Mammary epithelial cell (primary cell): ENCODE measurements at regions not wholly inside any gene's neighbourhood (a gene's known extent, or its start where the extent isn't known, plus 50 kb on each side); places are given as distances from the start of the nearest gene placed in this dataset.

Experiments
- EZH2 ChIP-seq: IDR thresholded peaks from 2 replicates; pipeline ENCODE4 v1.6.1; 2012; ENCODE audit warnings: low read length, inconsistent platforms, borderline replicate concordance
- TF ChIP-seq, protein P1 (sequence below), 2 donors: IDR thresholded peaks in 1 of 2; conservative IDR thresholded peaks in 1 of 2; 2 replicates each; pipeline ENCODE4 v1.5.1; 2011 to 2012; ENCODE audit warnings: inconsistent platforms in 2 of 2, low read length in 2 of 2, mild to moderate bottlenecking in 2 of 2, control low read depth in 1 of 2, low read depth in 1 of 2; ENCODE audit not compliant: insufficient read depth in 1 of 2; ENCODE audit errors: extremely low read depth in 1 of 2

GRCh38 chr2:145957929-145958328 is 1438.0 kb upstream of the ZEB2 start:
- TF ChIP-seq, protein P1, sequence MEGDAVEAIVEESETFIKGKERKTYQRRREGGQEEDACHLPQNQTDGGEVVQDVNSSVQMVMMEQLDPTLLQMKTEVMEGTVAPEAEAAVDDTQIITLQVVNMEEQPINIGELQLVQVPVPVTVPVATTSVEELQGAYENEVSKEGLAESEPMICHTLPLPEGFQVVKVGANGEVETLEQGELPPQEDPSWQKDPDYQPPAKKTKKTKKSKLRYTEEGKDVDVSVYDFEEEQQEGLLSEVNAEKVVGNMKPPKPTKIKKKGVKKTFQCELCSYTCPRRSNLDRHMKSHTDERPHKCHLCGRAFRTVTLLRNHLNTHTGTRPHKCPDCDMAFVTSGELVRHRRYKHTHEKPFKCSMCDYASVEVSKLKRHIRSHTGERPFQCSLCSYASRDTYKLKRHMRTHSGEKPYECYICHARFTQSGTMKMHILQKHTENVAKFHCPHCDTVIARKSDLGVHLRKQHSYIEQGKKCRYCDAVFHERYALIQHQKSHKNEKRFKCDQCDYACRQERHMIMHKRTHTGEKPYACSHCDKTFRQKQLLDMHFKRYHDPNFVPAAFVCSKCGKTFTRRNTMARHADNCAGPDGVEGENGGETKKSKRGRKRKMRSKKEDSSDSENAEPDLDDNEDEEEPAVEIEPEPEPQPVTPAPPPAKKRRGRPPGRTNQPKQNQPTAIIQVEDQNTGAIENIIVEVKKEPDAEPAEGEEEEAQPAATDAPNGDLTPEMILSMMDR (conservative IDR thresholded peaks at IDR 0.05 in 1 of 2, IDR thresholded peaks at IDR 0.05 in 1 of 2; ENCODE audit: extremely low read depth in 1 of 2, insufficient read depth in 1 of 2, low read depth in 1 of 2, low read length in 2 of 2), result no peak
- TF ChIP-seq EZH2, result no peak
